PC-9 (cell line): ENCODE measurements at regions not wholly inside any gene's neighbourhood (a gene's known extent, or its start where the extent isn't known, plus 50 kb on each side); places are given as distances from the start of the nearest gene placed in this dataset.

Experiments
- BruUV-seq: library from RNA; stranded (reverse); fragments of 400-500 nt; replicated peaks from 2 replicates; lab custom pipeline; 2021; lab: Mats Ljungman, UMichigan
- CTCF ChIA-PET: fragments of 300-600 bp; sonication (Branson Sonifier 250); formaldehyde crosslinking; loops from one replicate; lab custom pipeline; 2022; ENCODE audit warnings: antibody characterized with exemption; lab: Charles Lee
- POLR2A ChIA-PET: fragments of 300-600 bp; sonication (Branson Sonifier 250); formaldehyde crosslinking; loops from one replicate; lab custom pipeline; 2022; ENCODE audit warnings: antibody characterized with exemption; ENCODE audit not compliant: unreplicated experiment; lab: Charles Lee
- DNase-seq, 2 experiments: peaks; one replicate each; pipeline versions ENCODE4 v3.0.0 to v3.0.0-alpha.2; 2015 to 2022; ENCODE audit warnings: mixed read lengths in 1 of 2
- H2AFZ ChIP-seq: fragments of 200-600 bp; sonication (generic); 2 replicates; pipeline ENCODE4 v1.8.1; 2017; ENCODE audit warnings: antibody characterized with exemption
- H3F3A ChIP-seq: fragments of 200-600 bp; sonication (generic); 2 replicates; pipeline ENCODE4 v1.8.1; 2017; ENCODE audit warnings: antibody characterized with exemption, mild to moderate bottlenecking, low read depth; ENCODE audit not compliant: insufficient read depth
- H3K27ac ChIP-seq: fragments of 200-600 bp; sonication (generic); 2 replicates; pipeline ENCODE4 v1.6.1; 2016; ENCODE audit warnings: mixed run types
- H3K27me3 ChIP-seq: fragments of 200-600 bp; sonication (generic); 2 replicates; pipeline ENCODE4 v1.6.1; 2016; ENCODE audit warnings: low read depth, mixed run types; ENCODE audit not compliant: insufficient read depth
- H3K36me3 ChIP-seq: fragments of 200-600 bp; sonication (generic); 2 replicates; pipeline ENCODE4 v1.6.1; 2016; ENCODE audit warnings: low read depth, mixed run types
- H3K4me1 ChIP-seq: fragments of 200-600 bp; sonication (generic); replicated peaks from 2 replicates; pipeline ENCODE4 v1.6.1; 2016; ENCODE audit warnings: mixed run types; ENCODE audit not compliant: insufficient read depth
- H3K4me2 ChIP-seq: fragments of 200-600 bp; sonication (generic); 2 replicates; pipeline ENCODE4 v1.6.1; 2017; ENCODE audit warnings: mixed run types
- H3K4me3 ChIP-seq: fragments of 200-600 bp; sonication (generic); 2 replicates; pipeline ENCODE4 v1.6.1; 2016; ENCODE audit warnings: mixed run types
- H3K79me2 ChIP-seq: fragments of 200-600 bp; sonication (generic); 2 replicates; pipeline ENCODE4 v1.6.1; 2017; ENCODE audit warnings: low read depth, mixed run types
- H3K9me2 ChIP-seq: fragments of 200-600 bp; sonication (generic); 2 replicates; pipeline ENCODE4 v1.8.1; 2017; ENCODE audit warnings: mild to moderate bottlenecking; ENCODE audit not compliant: insufficient read depth
- H3K9me3 ChIP-seq: fragments of 200-600 bp; sonication (generic); 2 replicates; pipeline ENCODE4 v1.8.1; 2016; ENCODE audit warnings: low read depth; ENCODE audit not compliant: insufficient read depth
- H4K20me1 ChIP-seq: fragments of 200-600 bp; sonication (generic); 2 replicates; pipeline ENCODE4 v1.8.1; 2017; ENCODE audit not compliant: insufficient read depth
- CTCF ChIP-seq: fragments of 200-600 bp; sonication (generic); conservative IDR thresholded peaks from 2 replicates; pipeline ENCODE4 v1.6.1; 2017; ENCODE audit warnings: mixed run types, antibody characterized with exemption, mild to moderate bottlenecking, moderate library complexity
- EZH2 ChIP-seq: fragments of 200-600 bp; sonication (generic); IDR thresholded peaks from 2 replicates; pipeline ENCODE4 v1.8.0; 2017; ENCODE audit warnings: antibody characterized with exemption, low read depth
- intact Hi-C: fragments of 100-400 bp; cut with micrococcal nuclease; formaldehyde crosslinking; loops from one replicate; pipeline ENCODE4 v1.10.0; 2022; ENCODE audit not compliant: unreplicated experiment

GRCh38 chr2:16077601-16078000 is 137.3 kb downstream of the MYCN start:
- Histone ChIP-seq H3F3A (no peaks in the 10 kb centered on the region), H3K4me3 (no peak overlapping the region), H3K79me2 (no peaks in the 10 kb centered on the region), H3K27me3 (peaks cover 27% of the 10 kb centered on the region), H3K9me2 (no peaks in the 10 kb centered on the region), H3K4me2 (no peak overlapping the region), H4K20me1 (no peaks in the 10 kb centered on the region), H3K27ac (no peak overlapping the region), H3K9me3 (no peaks in the 10 kb centered on the region), H3K36me3 (no peaks in the 10 kb centered on the region), H3K4me1 (no peaks in the 10 kb centered on the region), H2AFZ (no peak overlapping the region)
- POLR2A ChIA-PET, result no interaction called here
- TF ChIP-seq CTCF, result no peak
- no peak for TF ChIP-seq EZH2
- BruUV-seq, result no TSS peak
- CTCF ChIA-PET, result no interaction called here
- DNase-seq, result no peak
- intact Hi-C loops, result no loop called here

GRCh38 chr2:16076911-16077310 is 136.6 kb downstream of the MYCN start:
- TF ChIP-seq CTCF, result no peak
- TF ChIP-seq EZH2, result no peak
- H3K27me3 ChIP-seq, result peaks cover 27% of the 10 kb centered on the region
- no TSS peak for BruUV-seq

DNA sequence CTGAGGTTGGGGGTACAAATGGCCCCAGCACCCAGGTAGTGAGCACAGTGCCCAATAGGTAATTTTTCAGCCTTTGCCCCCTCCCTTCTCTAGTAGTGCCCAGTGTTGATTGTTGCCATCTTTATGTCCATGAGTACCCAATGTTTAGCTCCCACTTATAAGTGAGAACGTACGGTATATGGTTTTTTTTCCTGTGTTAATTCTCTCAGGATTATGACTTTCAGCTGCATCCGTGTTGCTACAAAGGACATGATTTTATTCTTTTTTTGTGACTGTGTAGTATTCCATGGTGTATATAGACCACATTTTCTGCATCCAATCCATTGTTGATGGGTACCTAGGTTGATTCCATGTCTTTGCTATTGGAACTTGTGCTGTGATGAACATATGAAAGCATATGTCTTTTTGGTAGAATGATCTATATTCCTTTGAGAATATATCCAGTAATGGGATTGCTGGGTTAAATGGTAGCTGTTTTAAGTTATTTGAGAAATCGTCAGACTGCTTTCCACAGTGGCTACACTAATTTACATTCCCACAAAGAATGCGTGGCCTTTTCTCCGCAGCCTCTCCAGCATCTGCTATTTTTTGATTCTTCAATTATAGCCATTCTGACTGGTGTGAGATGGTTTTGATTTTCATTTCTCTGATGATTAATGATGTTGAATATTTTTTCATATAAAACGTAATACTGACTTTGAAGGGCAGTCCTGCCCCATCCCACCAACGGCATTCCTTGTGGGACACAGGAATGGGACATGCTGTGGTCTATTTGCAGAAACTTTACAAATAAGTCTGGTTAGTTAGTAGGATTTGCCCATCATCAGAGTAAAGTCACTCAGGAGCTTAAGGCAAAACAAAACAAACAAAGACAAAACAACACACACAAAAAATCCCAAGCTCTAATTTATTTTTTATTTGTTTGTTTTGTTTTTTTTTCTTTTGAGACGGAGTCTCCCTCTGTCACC is 135.0 kb downstream of the MYCN start:
- no peak for DNase-seq
- ChIA-PET CTCF (no interaction called here), POLR2A (no interaction called here)
- Histone ChIP-seq H3F3A (no peaks in the 10 kb centered on the region), H3K9me2 (no peaks in the 10 kb centered on the region), H3K4me1 (no peaks in the 10 kb centered on the region), H3K27me3 (peaks cover 39% of the 10 kb centered on the region), H3K36me3 (no peaks in the 10 kb centered on the region), H3K79me2 (no peaks in the 10 kb centered on the region), H3K27ac (no peak overlapping the region), H3K9me3 (no peaks in the 10 kb centered on the region), H2AFZ (no peak overlapping the region), H3K4me3 (no peak overlapping the region), H3K4me2 (no peak overlapping the region), H4K20me1 (0 out of 2 replicates have a peak, but pooled peaks cover 5% of the 10 kb centered on the region)
- BruUV-seq, result no TSS peak
- TF ChIP-seq CTCF (no peak), EZH2 (no peak)
- intact Hi-C loops, result no loop called here

More at GRCh38 chr2:16076911-16077310, 136.6 kb downstream of the MYCN start:
- Histone ChIP-seq H3K27ac (no peak overlapping the region), H3K9me3 (no peaks in the 10 kb centered on the region), H3K4me3 (no peak overlapping the region), H3K36me3 (no peaks in the 10 kb centered on the region), H4K20me1 (no peaks in the 10 kb centered on the region), H2AFZ (no peak overlapping the region), H3K9me2 (no peaks in the 10 kb centered on the region), H3F3A (no peaks in the 10 kb centered on the region), H3K4me1 (no peaks in the 10 kb centered on the region), H3K4me2 (no peak overlapping the region), H3K79me2 (no peaks in the 10 kb centered on the region)
- DNase-seq, result no peak
- ChIA-PET POLR2A (no interaction called here), CTCF (no interaction called here)
- intact Hi-C loops, result no loop called here
